ENCODE measurements at regions not wholly inside any gene's neighbourhood (a gene's known extent, or its start where the extent isn't known, plus 50 kb on each side); places are given as distances from the start of the nearest gene placed in this dataset.
"Not testable (repeated sequence)": the region's sequence is repeated elsewhere in the genome, so short reads cannot be mapped to it uniquely, and the experiment has no call there.

DNA sequence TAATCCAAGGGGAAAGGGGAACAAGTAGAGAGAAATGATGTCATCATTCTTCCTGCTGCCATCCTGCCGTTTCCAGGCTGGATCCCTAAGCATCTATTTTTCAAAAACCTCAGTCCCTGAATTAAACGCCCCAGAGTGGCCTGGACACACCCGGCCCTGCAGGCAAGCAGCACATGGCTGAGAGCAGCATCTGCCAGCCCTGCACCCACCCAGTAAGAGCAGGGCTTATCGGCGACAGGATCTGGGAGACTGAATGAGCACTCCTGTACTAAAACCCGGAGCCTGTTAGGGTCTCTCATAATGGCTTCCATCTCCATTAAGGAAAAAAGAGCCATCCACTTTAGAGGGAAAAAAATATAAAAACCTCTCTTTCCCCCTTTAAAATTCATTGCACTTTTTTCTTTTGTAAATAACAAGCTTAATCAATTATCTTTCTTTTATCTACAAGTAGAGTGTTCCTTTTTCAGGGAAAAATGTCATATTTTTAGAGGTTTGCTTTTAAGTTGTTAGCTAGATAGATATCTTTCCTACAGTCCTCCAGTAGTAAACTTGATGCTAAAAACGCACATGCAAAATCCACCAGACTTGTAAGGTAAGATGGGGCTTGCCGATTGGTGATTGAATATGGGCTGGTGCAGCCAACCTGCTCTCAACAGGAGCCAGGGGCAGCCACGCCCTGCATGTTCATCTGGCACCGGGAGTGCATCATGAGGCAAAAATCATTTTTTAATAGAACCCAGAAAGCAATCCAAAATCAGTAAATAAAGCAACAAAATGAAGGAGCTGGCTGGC is 457.8 kb downstream of the EIPR1 start:
- DNase-seq = no peak
- in situ Hi-C loops (cut with MboI; ENCODE audit: low pct_unique_long_range_greater_than_20kb, low sequenced_read_pairs) = no loop called here

DNA sequence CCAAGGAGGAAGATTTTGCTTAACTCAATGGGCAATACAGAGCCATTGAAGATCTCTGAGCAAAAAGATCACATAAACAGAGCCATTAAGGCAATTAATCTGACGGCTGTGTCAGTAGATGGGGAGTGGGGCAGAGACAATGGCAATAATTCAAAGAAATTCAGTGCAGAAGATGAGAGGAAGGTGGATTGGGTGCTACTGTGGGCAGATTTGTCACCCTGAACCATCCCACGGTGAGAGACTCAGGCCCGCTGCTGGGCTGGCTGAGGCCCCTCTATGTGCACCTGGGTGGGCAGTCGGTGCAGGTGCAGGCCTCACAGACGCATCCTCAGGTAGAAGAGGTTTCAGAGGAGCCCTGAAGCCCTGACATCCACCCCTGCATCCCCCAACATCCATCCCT is 458.6 kb downstream of the EIPR1 start:
- in situ Hi-C loops (cut with MboI; ENCODE audit: low pct_unique_long_range_greater_than_20kb, low sequenced_read_pairs) = no loop called here
- DNase-seq = no peak

DNA sequence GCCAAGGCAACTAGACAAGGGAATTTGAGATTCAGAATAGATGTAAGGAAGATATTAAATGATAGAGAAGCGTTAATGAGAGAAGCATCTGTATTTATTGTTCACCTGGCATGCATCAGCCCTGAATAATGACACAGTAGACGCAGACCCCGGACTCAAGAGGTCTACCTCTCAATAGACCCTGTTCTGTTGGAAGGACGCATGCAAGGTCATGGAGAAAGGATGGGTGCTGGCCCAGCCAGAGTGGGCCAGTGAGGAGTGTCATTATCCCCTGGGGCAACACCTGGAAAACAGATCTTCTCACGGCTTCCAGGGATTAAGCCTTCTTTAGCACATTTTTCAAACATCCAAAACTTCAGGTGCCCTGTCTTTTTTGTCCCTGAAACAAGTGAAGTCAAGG is 461.0 kb downstream of the EIPR1 start:
- in situ Hi-C loops (cut with MboI; ENCODE audit: low pct_unique_long_range_greater_than_20kb, low sequenced_read_pairs) = no loop called here
- no peak for DNase-seq

DNA sequence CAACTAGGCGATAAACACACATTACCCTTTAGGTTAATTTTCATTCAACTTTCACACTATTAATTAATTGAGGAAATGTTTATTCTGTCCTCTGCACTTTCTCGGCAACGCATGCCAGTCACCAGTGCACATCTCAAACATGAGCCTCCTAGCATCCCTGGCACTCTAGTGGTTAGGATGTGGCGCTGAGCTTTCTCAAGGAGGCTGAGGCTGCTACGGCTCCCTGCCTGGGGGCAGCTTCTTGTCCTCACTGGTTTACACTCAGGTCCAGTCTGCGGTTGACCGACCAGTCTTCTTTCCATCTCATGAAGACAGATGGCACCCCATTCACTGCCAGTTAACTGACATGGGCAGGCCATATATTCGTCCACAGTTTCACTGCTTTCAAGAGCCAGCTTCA is 463.4 kb downstream of the EIPR1 start:
- DNase-seq = no peak
- in situ Hi-C loops (cut with MboI; ENCODE audit: low pct_unique_long_range_greater_than_20kb, low sequenced_read_pairs) = no loop called here

DNA sequence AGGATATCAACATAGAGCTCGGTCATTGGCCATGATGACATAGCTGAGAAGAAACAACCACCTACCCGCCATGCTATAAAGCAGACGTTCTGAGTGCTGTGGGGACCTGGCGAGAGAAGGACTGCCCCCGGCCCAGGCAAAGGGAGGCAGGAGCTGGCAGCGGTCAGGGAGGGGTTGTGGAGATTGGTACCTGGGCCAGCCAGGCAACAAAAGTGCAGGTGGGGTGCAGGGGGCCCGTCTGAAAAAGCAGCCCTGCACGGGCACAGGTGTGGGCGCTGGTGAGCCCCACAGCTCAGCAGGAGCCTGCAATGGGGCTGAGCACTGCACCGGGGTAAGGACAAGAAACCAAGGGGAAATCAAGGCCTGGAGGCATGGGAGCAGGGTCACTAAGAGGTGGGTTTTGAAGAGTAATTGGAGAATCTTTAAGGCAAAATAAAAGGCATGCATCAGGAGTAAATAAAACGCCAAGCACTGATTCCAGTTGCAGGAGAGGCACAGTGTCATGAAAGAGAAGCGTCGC is 464.0 kb downstream of the EIPR1 start:
- in situ Hi-C loops (cut with MboI; ENCODE audit: low pct_unique_long_range_greater_than_20kb, low sequenced_read_pairs) = no loop called here
- no peak for DNase-seq

DNA sequence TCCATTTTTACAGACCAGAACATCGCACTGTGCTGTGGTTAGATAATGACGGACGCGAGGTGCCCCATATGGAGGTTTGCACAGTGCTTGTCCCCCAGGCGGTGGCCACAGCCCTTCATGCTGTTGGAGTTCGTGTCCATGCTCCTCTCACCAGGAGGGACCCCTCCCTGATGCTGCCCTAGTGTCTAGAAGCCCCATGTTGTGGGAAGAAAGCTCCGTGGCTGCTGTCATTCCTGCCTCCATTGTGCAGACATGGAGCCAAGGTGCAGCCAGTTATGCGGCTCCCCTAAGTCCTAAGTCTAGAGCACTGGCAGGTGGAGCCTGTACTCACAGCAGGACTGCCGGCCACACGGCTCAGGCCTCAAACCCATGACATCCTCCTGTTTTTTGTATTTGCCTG is 464.9 kb downstream of the EIPR1 start:
- in situ Hi-C loops (cut with MboI; ENCODE audit: low pct_unique_long_range_greater_than_20kb, low sequenced_read_pairs) = no loop called here
- no peak for DNase-seq

DNA sequence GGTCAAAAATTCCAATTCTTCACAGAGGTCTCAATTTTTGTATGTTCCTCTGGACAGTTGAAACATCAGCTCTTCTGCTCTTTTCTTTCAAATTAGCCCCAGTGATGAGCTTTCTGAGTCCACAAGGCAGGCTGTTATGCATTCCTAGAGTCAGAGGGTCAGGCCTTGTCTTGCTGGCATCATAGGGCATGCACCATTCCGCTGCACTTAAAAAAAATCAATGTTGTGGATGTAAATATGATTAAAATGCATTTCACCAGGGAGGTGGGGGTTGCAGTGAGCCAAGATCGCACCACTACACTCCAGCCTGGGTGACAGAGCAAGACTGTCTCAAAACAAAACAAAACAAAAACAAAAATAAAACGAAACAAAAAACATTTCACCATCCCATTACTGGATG is 465.3 kb downstream of the EIPR1 start:
- in situ Hi-C loops (cut with MboI; ENCODE audit: low pct_unique_long_range_greater_than_20kb, low sequenced_read_pairs) = no loop called here
- DNase-seq = no peak

DNA sequence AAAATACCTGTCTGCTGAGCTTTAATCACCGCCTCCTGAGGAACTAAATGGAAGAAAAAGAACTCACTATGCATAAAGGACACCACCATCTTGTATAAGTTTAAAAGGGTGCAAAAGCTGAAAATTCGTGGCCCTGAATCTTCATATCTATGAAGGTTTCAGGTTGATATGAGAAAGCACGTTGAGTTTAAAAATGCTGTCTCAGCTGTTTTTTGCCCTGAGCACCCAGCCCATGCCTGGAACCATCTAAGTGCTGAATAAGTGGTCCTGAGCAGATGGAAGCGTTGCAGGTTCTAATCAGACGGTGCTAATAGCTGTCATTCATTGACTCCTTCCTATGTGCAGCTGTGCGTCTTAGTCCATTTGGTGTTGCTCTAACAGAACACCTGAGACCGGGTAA is 467.4 kb downstream of the EIPR1 start:
- DNase-seq = no peak
- in situ Hi-C loops (cut with MboI; ENCODE audit: low pct_unique_long_range_greater_than_20kb, low sequenced_read_pairs) = no loop called here

DNA sequence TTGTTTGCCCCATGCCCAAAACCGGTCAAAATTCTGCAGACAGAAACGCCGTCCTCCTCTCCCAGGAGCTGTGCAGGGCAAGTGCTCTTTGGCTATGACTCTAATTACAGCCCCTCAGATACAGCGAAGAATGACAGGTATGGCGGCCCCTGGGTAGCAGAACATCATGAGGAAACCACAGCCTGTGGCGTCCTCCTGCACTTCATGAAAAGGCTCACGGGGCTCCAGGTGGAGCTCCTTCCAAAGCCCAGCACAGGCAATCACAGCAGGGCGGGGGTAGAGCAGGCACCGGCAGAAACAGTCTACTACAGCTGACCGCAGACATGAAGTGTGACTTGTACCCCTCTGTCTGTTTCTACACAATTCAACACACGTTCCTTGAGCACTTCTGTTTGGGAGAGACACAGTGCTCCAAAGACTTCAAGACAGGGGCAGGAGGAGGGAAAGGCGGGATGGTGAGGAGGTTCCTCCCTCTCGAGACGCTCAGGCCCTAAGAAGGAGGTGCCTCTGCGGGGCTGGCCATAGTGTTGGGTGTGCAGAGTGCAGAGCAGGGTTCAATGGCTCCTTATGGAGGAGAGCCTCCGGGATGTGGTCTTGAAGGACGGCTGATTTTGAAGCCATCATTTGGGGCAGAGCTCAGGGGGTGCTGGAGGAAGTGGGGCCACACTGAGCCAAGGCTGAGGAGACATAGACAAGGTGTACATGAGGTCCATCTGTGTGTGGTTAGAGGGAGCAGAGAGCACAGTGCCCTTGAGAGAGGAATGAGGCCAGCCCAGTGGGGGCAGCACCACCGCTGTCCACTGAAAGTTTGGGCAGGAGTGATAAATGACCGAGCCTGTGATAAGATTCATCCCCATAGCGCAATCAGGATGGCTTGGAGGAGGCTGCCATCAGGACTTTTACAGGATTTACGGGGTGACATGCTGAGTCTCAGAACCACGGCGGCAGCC is 468.3 kb downstream of the EIPR1 start:
- no peak for DNase-seq
- in situ Hi-C loops (cut with MboI; ENCODE audit: low pct_unique_long_range_greater_than_20kb, low sequenced_read_pairs) = no loop called here

DNA sequence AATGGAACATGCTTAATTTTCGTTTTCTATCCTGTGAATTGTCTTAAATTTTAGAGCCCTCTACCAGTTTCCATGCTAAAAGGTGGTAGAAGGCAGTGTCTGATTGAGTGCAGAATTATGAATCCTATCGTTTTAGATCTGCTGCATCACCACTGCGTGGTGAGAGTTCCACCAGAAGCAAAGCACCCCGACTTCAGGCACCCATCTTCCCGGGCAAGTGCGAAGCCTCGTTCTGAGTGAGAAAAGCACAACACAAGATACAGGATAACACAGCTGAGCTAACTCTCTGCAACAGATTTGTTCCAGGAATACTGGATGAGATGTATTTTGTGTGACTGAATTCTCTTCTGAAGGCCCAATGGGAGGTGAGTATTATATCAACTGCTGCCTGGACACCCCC is 471.5 kb downstream of the EIPR1 start:
- in situ Hi-C loops (cut with MboI; ENCODE audit: low pct_unique_long_range_greater_than_20kb, low sequenced_read_pairs) = no loop called here
- no peak for DNase-seq

DNA sequence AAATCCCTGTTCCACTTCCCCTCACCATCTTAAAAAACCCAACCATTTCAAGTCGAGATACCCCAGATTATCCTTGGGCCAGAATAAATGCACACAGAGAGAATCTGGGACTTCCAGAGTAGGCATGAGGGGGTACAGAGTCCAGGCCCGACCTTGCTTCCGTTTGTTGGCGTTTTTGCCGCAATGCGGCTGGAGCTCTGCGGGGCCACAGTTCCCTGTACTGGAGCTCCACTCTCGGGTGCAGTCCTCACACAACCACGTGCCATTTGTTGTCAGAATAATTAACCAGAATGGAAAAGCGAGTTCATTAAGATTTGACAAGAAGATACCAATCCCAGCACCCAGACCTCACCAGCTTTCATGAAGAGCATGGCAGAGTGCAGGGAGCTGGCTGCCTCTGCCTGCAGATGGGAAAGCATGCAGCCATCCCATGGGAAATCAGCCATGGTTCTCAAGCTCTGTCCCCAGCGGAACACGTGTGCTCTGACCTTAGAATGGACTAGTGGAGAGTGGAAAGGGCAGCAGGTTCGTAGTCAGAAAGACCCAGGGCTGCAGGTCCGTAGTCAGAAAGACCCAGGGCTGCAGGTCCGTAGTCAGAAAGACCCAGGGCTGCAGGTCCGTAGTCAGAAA is 472.8 kb downstream of the EIPR1 start:
- no peak for DNase-seq
- in situ Hi-C loops (cut with MboI; ENCODE audit: low pct_unique_long_range_greater_than_20kb, low sequenced_read_pairs) = no loop called here

DNA sequence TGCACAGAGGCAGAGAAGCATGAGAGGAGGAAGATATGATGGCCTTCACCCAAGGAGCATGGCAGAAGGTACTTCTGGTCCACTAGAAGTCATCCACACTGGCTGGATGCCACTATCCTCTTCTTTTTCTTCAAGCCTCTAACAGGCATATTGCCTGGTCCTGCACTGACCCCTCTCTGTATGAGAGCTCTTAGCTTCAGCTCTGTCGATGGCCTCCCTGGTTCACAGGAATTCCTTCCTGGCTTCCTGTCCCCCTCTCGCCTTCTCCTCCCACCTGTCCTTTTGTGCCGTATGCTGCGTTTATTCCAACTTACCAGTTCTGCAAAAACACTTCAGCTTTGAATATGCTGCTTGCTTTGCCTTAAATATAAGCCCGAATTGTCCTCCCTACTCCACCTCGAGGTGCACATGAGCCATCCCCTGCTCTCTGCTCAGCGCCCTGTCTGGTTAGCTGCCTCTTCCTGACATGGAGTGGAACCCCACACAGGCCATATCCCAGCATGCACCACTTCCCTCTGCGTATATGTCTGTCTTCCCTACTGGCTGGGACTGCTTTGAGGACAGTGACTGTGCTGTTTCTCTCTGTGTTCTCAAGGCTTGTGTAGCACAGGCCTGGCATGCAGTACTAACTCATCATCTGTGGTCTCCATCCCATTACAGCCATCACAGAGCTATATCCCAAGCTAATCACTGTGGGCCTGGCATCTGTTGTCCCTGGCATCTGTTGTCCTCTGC is 474.9 kb downstream of the EIPR1 start:
- in situ Hi-C loops (cut with MboI; ENCODE audit: low pct_unique_long_range_greater_than_20kb, low sequenced_read_pairs) = no loop called here
- DNase-seq = no peak

DNA sequence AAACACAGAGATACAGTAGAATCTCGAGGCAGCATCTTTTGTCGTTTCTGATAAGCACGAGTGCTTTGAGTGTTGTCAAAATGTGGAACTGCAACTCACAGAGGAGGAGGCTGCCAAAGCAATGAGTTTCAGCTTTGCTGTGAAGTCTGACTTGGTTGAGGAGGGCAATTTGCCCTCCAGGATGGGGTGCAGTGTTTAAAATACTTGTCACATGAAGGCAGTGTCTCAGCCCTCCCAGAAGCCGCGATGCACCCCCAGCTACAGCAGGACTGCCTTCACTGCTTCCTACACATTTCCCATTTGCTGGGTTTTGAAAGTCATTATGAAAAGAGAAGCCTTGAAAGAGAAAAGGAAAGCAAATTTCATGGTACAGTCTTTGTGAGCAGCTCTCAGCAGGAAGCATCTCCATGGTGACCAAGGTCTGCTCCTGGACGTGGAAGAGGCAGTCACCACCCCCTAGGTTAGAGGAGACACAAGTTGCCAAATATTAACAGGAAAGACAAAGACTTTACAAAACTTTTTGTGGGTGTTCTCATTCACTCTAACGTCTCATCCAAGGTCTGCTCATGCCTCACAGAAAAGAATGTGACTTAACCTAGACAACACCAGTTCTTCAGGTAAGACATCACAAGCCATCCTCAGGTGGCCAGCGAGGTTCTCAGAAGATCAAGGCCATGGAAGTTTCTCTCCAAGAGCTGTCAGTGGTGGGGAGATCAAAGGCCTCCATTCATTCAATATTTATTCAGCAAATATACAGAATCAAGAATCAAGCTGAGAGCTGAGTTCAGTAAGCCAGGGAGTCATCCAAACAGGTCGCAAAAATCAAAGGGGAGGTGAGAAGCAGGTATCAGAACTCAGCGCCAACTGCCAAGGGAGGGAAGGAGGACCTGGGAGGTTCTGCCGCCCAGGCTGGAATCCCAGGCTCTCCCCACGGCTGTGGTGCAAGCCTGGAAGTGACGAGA is 476.0 kb downstream of the EIPR1 start:
- DNase-seq = no peak
- in situ Hi-C loops (cut with MboI; ENCODE audit: low pct_unique_long_range_greater_than_20kb, low sequenced_read_pairs) = no loop called here

DNA sequence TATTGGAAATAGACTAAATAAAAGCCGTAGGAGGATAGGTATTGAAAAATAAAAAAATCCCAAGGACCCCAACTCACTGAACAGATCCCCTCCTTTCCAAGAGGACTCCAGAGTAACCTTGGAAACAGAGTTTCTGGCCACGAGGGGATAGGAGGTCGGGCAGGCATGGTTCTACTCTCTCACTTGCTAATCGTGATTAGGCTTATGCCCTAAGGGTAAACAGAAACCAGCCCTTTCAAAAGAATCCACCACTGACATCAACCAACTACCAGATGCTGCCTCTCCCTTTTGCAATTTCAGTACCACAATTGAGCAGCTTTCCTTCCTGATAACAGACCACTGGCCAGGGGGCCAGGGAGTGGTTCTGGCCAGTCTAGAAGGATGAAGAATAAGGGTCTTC is 477.8 kb downstream of the EIPR1 start:
- in situ Hi-C loops (cut with MboI; ENCODE audit: low pct_unique_long_range_greater_than_20kb, low sequenced_read_pairs) = no loop called here
- no peak for DNase-seq

DNA sequence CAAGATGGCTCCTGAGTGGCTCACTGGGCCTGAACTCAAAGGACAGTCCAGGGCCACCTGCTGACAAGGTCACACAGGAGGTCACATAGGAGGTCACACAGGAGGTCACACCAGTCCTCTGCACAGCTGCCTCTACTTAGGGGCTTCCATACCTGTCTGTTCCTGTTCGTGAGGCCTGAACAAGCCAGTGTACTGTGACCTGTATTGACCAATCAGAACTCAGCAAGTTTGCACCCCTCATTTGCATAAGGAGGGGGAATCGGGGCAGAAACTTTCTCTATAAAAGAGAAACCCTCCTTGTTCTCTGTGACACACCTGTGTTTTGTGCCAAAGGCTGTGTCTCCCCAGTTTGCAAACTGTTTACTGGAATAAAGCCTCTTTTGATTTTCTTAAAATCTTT is 478.9 kb downstream of the EIPR1 start:
- DNase-seq = no peak
- in situ Hi-C loops (cut with MboI; ENCODE audit: low pct_unique_long_range_greater_than_20kb, low sequenced_read_pairs) = no loop called here

DNA sequence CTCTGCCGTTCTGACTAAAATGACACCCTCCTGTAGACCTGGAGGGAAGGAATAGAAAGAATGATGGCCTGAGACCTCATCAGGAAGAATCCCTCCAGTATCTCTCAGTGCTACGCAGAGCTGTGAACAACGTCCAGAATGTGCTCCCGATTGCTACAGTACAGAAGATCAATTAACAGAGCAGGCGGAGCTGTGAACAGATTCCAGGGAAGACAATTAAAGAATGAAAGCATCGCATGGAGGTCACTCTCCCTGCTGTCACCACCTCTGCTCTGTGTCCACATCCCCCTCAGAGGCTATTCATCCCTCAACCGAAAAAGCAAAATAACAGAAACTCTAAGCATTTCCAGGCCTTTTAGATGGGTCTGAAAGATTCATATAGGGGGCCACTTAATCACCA is 481.0 kb downstream of the EIPR1 start:
- in situ Hi-C loops (cut with MboI; ENCODE audit: low pct_unique_long_range_greater_than_20kb, low sequenced_read_pairs) = no loop called here
- DNase-seq = no peak

DNA sequence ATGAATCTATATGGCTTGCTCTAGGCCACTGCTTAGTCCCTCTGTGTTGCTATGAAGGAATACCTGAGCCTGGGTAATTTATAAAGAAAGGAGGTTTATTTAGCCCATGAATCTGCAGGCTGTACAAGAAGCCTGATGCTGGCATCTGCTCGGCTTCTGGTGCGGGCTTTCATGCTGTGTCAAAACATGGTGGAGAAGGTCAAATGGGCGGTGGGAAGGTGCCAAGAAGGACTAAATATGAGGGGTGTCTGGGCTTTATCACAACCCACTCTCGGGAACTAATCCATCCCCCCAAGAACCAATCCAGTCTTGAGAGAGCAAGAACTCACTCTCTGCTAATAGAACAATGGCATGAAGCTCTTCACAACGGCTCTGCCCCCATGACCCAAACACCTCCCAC is 481.6 kb downstream of the EIPR1 start:
- in situ Hi-C loops (cut with MboI; ENCODE audit: low pct_unique_long_range_greater_than_20kb, low sequenced_read_pairs) = no loop called here
- no peak for DNase-seq

DNA sequence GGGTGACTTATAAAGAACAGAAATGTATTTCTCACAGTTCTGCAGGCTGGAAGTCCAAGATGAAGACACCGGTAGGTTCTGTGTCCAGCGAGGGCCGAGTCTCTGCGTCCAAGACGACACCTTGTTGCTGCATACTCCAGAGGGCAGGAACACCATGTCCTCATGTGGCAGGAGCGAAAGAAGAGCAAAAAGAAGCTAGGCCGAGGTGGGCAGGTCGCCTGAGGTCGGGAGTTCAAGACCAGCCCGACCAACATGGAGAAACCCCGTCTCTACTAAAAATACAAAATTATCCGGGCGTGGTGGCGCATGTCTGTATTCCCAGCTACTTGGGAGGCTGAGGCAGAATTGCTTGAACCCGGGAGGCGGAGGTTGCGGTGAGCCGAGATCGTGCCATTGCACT is 483.6 kb downstream of the EIPR1 start:
- in situ Hi-C loops (cut with MboI; ENCODE audit: low pct_unique_long_range_greater_than_20kb, low sequenced_read_pairs); DNase-seq: not testable (repeated sequence)
